HUES6 (cell line): ENCODE measurements at regions not wholly inside any gene's neighbourhood (a gene's known extent, or its start where the extent isn't known, plus 50 kb on each side); places are given as distances from the start of the nearest gene placed in this dataset.
"Not testable (repeated sequence)": the region's sequence is repeated elsewhere in the genome, so short reads cannot be mapped to it uniquely, and the experiment has no call there.

ENCODE experiments used
- H3K27ac ChIP-seq: 2 replicates; pipeline ENCODE4 v1.7.0; 2013; ENCODE audit warnings: low read depth, mild to moderate bottlenecking, low read length, inconsistent platforms
- H3K27me3 ChIP-seq: 2 replicates; pipeline ENCODE4 v1.6.1; 2013; ENCODE audit warnings: low read length; ENCODE audit not compliant: control insufficient read depth, insufficient read depth
- H3K36me3 ChIP-seq: 2 replicates; pipeline ENCODE4 v1.6.1; 2013; ENCODE audit warnings: low read length; ENCODE audit not compliant: control insufficient read depth, insufficient read depth
- H3K4me1 ChIP-seq: 2 replicates; pipeline ENCODE4 v1.6.1; 2013; ENCODE audit warnings: low read length; ENCODE audit not compliant: control insufficient read depth, insufficient read depth
- H3K4me3 ChIP-seq: 2 replicates; pipeline ENCODE4 v1.5.1; 2013; ENCODE audit warnings: low read depth, low read length
- H3K9ac ChIP-seq: one replicate; pipeline ENCODE4 v1.6.1; 2013; ENCODE audit warnings: mild to moderate bottlenecking, low read length
- H3K9me3 ChIP-seq: 2 replicates; pipeline ENCODE4 v1.6.1; 2013; ENCODE audit warnings: low read depth, low read length; ENCODE audit not compliant: control insufficient read depth, insufficient read depth

DNA sequence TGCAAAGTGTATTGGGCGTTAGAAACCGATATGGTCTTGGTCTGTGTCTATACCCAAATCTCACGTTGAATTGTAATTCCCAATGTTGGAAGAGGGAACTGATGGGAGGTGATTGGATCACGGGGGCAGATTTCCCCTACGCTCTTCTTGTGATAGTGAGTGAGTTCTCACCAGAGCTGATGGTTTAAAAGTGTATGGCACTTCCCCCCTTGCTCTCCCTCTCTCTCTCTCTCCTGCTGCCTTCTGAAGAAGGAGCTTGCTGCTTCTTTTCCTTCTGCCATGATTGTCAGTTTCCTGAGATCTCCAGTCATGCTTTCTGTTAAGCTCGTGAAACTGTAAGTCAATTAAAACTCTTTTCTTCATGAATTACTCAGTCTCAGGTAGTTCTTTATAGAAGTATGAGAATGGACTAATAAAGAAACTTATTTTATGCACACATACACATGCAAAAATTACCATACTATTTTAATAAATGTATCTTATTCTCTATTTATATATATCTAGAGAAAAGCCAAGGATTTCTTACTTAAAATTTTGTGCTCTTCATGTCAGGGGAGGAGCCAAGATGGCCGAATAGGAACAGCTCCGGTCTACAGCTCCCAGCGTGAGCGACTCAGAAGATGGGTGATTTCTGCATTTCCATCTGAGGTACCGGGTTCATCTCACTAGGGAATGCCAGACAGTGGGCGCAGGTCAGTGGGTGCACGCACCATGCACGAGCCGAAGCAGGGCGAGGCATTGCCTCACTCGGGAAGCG is 1891.0 kb upstream of the FLRT2 start:
- H3K9ac ChIP-seq = no peak overlapping the region
- no peaks in the 10 kb centered on the region for H3K27me3 ChIP-seq
- no peaks in the 10 kb centered on the region for H3K4me1 ChIP-seq
- H3K4me3 ChIP-seq = peak overlapping the region; percentile 47
- H3K36me3 ChIP-seq = no peaks in the 10 kb centered on the region
- no peaks in the 10 kb centered on the region for H3K9me3 ChIP-seq
- H3K27ac ChIP-seq = no peak overlapping the region

DNA sequence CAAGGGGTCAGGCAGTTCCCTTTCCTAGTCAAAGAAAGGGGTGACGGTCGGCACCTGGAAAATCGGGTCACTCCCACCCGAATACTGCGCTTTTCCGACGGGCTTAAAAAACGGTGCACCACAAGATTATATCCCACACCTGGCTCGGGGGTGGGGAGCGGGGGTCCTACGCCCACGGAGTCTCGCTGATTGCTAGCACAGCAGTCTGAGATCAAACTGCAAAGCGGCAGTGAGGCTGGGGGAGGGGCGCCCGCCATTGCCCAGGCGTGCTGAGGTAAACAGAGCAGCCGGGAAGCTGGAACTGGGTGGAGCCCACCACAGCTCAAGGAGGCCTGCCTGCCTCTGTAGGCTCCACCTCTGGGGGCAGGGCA is 1890.5 kb upstream of the FLRT2 start:
- H3K4me3 ChIP-seq = peak overlapping the region; percentile 47
- H3K27me3 ChIP-seq, H3K9ac ChIP-seq, H3K27ac ChIP-seq, H3K36me3 ChIP-seq, H3K4me1 ChIP-seq, H3K9me3 ChIP-seq: not testable (repeated sequence)

DNA sequence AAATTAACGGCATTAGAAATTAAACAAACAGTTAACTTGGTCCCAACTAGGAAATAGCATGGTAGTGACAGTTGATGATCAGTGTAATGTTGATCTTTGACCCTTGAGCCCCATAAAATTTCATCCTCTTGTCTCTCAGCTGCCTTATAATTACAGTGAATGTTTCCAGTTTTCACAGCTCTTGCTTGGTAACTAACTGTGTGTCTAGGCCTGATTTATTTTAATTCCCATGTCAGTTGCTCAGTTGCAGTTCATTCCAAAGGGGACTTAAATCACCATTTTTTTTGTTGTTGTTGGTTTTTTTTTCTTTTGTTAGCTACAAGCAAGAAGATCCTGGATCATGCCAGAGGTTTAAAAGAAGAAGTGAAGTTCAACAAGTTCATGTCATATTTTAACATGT is 1883.7 kb upstream of the FLRT2 start:
- H3K27me3 ChIP-seq = no peaks in the 10 kb centered on the region

DNA sequence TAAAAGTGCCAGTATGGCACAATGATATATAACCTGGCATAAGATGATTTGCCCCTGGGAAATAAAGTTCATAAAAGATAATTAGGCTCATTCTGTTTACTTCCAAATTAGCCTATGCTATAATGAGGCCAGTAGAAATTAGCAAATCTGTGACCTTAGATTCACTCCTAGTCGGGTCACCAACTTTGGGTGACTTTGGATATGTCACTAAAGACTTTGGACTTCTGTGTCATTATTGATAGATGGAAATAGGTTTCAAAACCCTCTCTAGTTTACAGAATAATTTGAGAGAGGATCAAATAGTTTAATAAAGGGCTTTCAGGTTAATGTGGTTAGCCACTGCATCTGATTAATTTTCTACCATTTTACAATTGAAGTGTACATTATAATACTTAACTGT is 1869.3 kb upstream of the FLRT2 start:
- H3K9ac ChIP-seq = no peak overlapping the region
- H3K27me3 ChIP-seq = no peaks in the 10 kb centered on the region
- H3K9me3 ChIP-seq = no peaks in the 10 kb centered on the region
- H3K27ac ChIP-seq = no peak overlapping the region
- peaks cover 8% of the 10 kb centered on the region for H3K4me1 ChIP-seq
- no peaks in the 10 kb centered on the region for H3K36me3 ChIP-seq
- no peak overlapping the region for H3K4me3 ChIP-seq

More for the DNA sequence above, 1883.7 kb upstream of the FLRT2 start:
- no peak overlapping the region for H3K27ac ChIP-seq
- no peaks in the 10 kb centered on the region for H3K9me3 ChIP-seq
- H3K4me1 ChIP-seq = no peaks in the 10 kb centered on the region
- no peaks in the 10 kb centered on the region for H3K36me3 ChIP-seq
- H3K9ac ChIP-seq = no peak overlapping the region
- no peak overlapping the region for H3K4me3 ChIP-seq

DNA sequence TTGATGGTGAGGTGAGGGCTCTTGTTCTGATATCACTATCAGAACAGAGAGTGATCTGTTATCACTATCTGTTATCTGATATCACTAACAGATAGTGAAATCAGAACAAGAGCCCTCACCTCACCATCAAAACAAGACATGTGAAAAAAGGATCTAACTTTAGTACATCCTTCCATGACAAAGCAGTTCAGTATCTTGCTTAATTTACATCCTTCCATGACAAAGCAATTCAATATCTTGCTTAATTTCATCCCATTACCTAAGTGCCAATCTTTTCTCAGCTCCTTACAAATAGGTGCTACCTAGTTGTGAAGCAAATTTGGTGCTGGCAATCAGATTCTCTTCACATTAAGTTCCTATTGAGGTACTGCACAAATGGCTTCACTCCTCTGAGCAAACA is 1865.6 kb upstream of the FLRT2 start:
- Histone ChIP-seq H3K36me3 (no peaks in the 10 kb centered on the region), H3K27me3 (no peaks in the 10 kb centered on the region), H3K9ac (no peak overlapping the region), H3K9me3 (no peaks in the 10 kb centered on the region), H3K27ac (no peak overlapping the region), H3K4me1 (peaks cover 8% of the 10 kb centered on the region), H3K4me3 (no peak overlapping the region)

DNA sequence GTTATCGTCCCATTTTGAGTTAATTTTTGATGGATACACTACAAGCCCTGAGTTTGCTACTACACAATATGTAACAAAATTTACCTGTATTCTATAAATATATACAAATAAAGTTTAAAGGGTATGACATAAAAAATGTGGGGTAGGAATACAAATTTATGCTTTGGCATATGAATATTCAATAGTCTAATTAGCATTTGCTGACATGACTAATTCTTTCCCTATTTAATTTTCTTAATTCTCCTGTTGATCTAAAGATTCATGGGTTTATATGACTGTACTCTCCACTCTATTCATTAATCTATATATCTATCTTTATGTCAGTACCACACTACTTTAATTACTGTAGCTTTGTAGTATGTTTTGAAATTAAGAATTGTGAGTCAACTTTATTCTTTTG is 1840.7 kb upstream of the FLRT2 start:
- no peak overlapping the region for H3K9ac ChIP-seq
- no peak overlapping the region for H3K4me3 ChIP-seq
- no peaks in the 10 kb centered on the region for H3K36me3 ChIP-seq
- H3K4me1 ChIP-seq = no peaks in the 10 kb centered on the region
- H3K9me3 ChIP-seq = no peaks in the 10 kb centered on the region
- no peak overlapping the region for H3K27ac ChIP-seq
- H3K27me3 ChIP-seq = no peaks in the 10 kb centered on the region

DNA sequence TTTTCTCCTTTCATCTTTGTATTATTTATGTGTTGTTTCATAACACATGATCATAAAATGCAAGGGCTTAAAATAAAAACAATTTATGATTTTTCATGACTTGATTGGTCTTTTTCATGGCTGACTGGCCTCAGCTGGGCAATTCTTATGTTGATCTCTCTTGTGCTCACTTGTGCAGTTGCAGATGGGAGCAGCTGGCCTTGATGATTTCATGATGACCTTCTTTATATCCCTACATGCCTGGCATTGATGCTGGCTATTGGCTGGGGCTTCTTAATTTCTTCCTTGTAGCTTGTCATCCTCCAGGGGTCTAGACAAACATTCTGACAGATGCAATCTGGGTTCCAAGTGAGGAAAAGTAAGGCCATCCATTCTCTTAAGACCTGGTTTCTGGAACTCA is 1832.8 kb upstream of the FLRT2 start:
- H3K4me1 ChIP-seq = peaks cover 5% of the 10 kb centered on the region; the same call in 1 of the 2 replicates
- H3K36me3 ChIP-seq = no peaks in the 10 kb centered on the region
- H3K27me3 ChIP-seq = no peaks in the 10 kb centered on the region
- no peaks in the 10 kb centered on the region for H3K9me3 ChIP-seq
- H3K4me3 ChIP-seq = no peak overlapping the region
- no peak overlapping the region for H3K9ac ChIP-seq
- H3K27ac ChIP-seq = no peak overlapping the region

DNA sequence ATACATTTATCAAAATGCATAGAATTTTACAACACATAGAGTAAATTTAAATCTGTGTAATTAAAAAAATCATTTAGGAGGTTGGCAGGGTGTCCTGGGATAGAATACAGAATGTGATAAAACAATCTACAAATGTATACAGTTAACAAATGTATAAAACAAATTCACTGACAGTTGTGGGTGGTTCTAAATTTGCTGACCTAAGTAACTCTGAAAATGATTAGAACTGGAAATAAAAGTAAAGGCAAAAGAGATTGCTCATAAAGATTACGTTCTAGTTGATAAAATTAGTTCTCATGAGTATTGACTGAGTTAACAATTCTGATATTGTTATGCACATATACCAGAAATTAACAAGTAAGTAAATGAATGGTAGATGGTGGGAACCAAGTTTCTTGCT is 1827.3 kb upstream of the FLRT2 start:
- Histone ChIP-seq H3K4me1 (peaks cover 12% of the 10 kb centered on the region; the same call in 1 of the 2 replicates), H3K9me3 (no peaks in the 10 kb centered on the region), H3K27me3 (no peaks in the 10 kb centered on the region), H3K4me3 (no peak overlapping the region), H3K9ac (no peak overlapping the region), H3K27ac (no peak overlapping the region), H3K36me3 (no peaks in the 10 kb centered on the region)

DNA sequence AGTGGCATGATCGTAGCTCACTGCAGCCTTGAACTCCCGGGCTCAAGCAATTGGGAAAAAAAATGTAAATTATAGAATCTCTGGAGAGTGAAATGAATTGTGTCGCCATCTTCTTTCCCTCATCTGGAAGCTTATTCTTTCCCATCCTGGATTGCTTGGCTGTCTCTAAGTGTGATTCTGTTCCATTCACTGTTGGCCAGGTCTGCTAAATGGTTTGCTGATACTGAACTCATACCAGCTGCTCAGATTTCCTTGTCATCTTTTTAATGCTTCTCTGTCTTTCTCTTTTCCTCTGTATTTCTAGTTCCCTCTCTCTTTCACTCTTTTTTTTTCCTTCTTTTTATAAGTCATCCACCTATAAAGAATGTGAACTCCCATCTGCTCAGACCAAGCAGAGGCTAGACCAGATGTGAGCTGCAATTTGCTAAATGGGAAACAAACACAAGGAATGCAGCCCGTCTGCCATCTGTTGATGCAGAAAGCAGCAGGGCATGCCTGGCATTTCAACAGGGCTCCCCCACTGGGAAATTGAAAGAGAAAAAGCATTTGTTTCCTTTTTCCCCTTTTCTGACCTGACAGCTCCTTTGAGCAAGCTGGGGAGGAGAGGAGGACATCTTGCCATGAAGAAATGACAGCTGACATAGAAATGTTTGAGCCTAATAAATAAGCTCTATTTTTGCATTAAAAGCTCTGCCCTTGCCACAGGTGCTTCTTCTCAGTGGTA is 1823.6 kb upstream of the FLRT2 start:
- Histone ChIP-seq H3K36me3 (no peaks in the 10 kb centered on the region), H3K27me3 (no peaks in the 10 kb centered on the region), H3K9me3 (no peaks in the 10 kb centered on the region), H3K9ac (no peak overlapping the region), H3K4me3 (no peak overlapping the region), H3K4me1 (peaks cover 8% of the 10 kb centered on the region; the same call in 1 of the 2 replicates), H3K27ac (no peak overlapping the region)

DNA sequence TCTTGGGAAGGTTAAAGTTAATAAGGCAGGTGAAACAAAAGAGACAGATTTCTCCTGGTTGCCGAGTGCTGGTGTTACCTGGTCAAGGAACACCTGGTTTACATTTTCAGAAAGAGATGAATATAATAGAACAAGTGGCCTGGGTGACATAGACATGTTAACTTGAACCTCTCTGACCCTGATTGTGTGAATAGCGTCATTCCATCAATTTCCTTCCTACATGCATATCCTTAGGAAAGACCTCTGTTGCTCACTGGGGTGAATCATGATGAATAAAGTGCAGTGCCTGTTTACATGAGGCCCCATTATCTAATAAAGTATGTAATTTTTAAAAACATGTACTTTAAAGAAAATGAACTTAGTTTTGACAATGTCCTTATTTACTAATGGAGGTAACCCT is 1822.9 kb upstream of the FLRT2 start:
- H3K27ac ChIP-seq = no peak overlapping the region
- no peak overlapping the region for H3K4me3 ChIP-seq
- no peaks in the 10 kb centered on the region for H3K36me3 ChIP-seq
- no peak overlapping the region for H3K9ac ChIP-seq
- no peaks in the 10 kb centered on the region for H3K27me3 ChIP-seq
- H3K4me1 ChIP-seq = peaks cover 8% of the 10 kb centered on the region; the same call in 1 of the 2 replicates
- no peaks in the 10 kb centered on the region for H3K9me3 ChIP-seq

DNA sequence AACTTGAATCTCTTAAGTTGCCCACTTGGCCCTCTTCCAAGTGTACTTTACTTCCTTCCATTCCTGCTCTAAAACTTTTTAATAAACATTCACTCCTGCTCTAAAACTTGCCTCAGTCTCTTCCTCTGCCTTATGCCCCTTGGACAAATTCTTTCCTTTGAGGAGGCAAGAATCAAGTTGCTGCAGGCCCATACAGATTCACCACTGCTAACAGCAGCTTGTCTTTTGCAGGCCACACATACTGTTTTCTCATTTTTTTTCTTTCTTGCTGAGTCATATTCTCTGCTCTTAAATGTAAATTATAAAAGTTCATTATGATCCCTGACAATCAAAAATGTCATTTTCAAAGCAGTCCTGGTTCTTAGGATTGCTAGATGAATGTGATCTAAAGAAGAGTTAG is 1820.8 kb upstream of the FLRT2 start:
- H3K9me3 ChIP-seq = no peaks in the 10 kb centered on the region
- no peak overlapping the region for H3K27ac ChIP-seq
- no peaks in the 10 kb centered on the region for H3K27me3 ChIP-seq
- H3K4me1 ChIP-seq = peaks cover 8% of the 10 kb centered on the region; the same call in 1 of the 2 replicates
- H3K9ac ChIP-seq = no peak overlapping the region
- no peak overlapping the region for H3K4me3 ChIP-seq
- no peaks in the 10 kb centered on the region for H3K36me3 ChIP-seq
